G401 (cell line): ENCODE measurements at regions not wholly inside any gene's neighbourhood (a gene's known extent, or its start where the extent isn't known, plus 50 kb on each side); places are given as distances from the start of the nearest gene placed in this dataset.
"Not testable (repeated sequence)": the region's sequence is repeated elsewhere in the genome, so short reads cannot be mapped to it uniquely, and the experiment has no call there.

Experiments used
- DNase-seq: peaks from one replicate; pipeline ENCODE4 v3.0.0-alpha.2; 2015; ENCODE audit warnings: low spot score
- in situ Hi-C: cut with HindIII; loops from 2 replicates; pipeline ENCODE4 v1.10.0; 2016; ENCODE audit warnings: low sequenced_read_pairs, mixed read lengths

GRCh38 chr18:14949800-14950664 lies 202.1 kb downstream of the ANKRD30B start:
- in situ Hi-C loops, result no loop called here
- no peak for DNase-seq

GRCh38 chr18:14952444-14953077 lies 204.6 kb downstream of the ANKRD30B start:
- in situ Hi-C loops, DNase-seq: not testable (repeated sequence)

GRCh38 chr18:14958701-14959100 lies 210.7 kb downstream of the ANKRD30B start:
- in situ Hi-C loops, result no loop called here
- no peak for DNase-seq

- in situ Hi-C loops, result no loop called here
- no peak for DNase-seq
Measured at GRCh38 chr18:14959550-14959949, 211.6 kb downstream of the ANKRD30B start.

GRCh38 chr18:14961991-14962390 lies 214.0 kb downstream of the ANKRD30B start:
- DNase-seq, result no peak
- in situ Hi-C loops, result no loop called here

- no peak for DNase-seq
- in situ Hi-C loops, result no loop called here
Measured at GRCh38 chr18:14962626-14963025, 214.7 kb downstream of the ANKRD30B start.

GRCh38 chr18:14963246-14963645 lies 215.3 kb downstream of the ANKRD30B start:
- in situ Hi-C loops, result no loop called here
- no peak for DNase-seq

- DNase-seq, result no peak
- in situ Hi-C loops, result no loop called here
Measured at GRCh38 chr18:14964002-14964401, 216.0 kb downstream of the ANKRD30B start.

- in situ Hi-C loops, result no loop called here
- no peak for DNase-seq
Measured at GRCh38 chr18:14964406-14964805, 216.4 kb downstream of the ANKRD30B start.

- DNase-seq, in situ Hi-C loops: not testable (repeated sequence)
Measured at GRCh38 chr18:14964976-14965375, 217.0 kb downstream of the ANKRD30B start.

GRCh38 chr18:14965553-14965952 lies 217.6 kb downstream of the ANKRD30B start:
- no peak for DNase-seq
- in situ Hi-C loops, result no loop called here

- DNase-seq, in situ Hi-C loops: not testable (repeated sequence)
Measured at GRCh38 chr18:14967246-14967645, 219.3 kb downstream of the ANKRD30B start.

- in situ Hi-C loops, result no loop called here
Measured at GRCh38 chr18:14969500-14969899, 221.5 kb downstream of the ANKRD30B start.

GRCh38 chr18:14970027-14970426 lies 222.1 kb downstream of the ANKRD30B start:
- DNase-seq, result no peak
- in situ Hi-C loops, result no loop called here

More at GRCh38 chr18:14969500-14969899, 221.5 kb downstream of the ANKRD30B start:
- no peak for DNase-seq

GRCh38 chr18:14971461-14972185 lies 223.7 kb downstream of the ANKRD30B start:
- DNase-seq, result no peak
- in situ Hi-C loops, result no loop called here

GRCh38 chr18:14973421-14973820 lies 225.4 kb downstream of the ANKRD30B start:
- in situ Hi-C loops, DNase-seq: not testable (repeated sequence)

- DNase-seq, result no peak
- in situ Hi-C loops, result no loop called here
Measured at GRCh38 chr18:14974088-14974487, 226.1 kb downstream of the ANKRD30B start.

GRCh38 chr18:14974576-14974975 lies 226.6 kb downstream of the ANKRD30B start:
- in situ Hi-C loops, result no loop called here
- no peak for DNase-seq

GRCh38 chr18:14975431-14975830 lies 227.5 kb downstream of the ANKRD30B start:
- DNase-seq, result no peak
- in situ Hi-C loops, result no loop called here
